ENCODE measurements at regions not wholly inside any gene's neighbourhood (a gene's known extent, or its start where the extent isn't known, plus 50 kb on each side); places are given as distances from the start of the nearest gene placed in this dataset.

- no peak for TF ChIP-seq POLR2A (IDR thresholded peaks at IDR 0.05; ENCODE audit: control extremely low read depth in 1 of 2, low read depth in 2 of 2, low read length in 2 of 2)
- no peak for TF ChIP-seq ATF2 (IDR thresholded peaks at IDR 0.05; ENCODE audit: low read length)
- no peak for TF ChIP-seq ASH2L (IDR thresholded peaks at IDR 0.05; ENCODE audit: low read length)
- no peak for TF ChIP-seq CTBP2 (IDR thresholded peaks at IDR 0.05; ENCODE audit: borderline replicate concordance, insufficient read depth, insufficient read length, low read length)
- TF ChIP-seq CTCF (IDR thresholded peaks at IDR 0.05; ENCODE audit: control extremely low read depth in 1 of 3, insufficient read depth in 1 of 3, low read depth in 1 of 3, low read length in 3 of 3): no peak
- no peak for TF ChIP-seq RXRA (IDR thresholded peaks at IDR 0.05; ENCODE audit: insufficient read depth, low read depth, low read length)
- no peak for TF ChIP-seq E2F6 (IDR thresholded peaks at IDR 0.05)
- TF ChIP-seq SP1 (IDR thresholded peaks at IDR 0.05; ENCODE audit: low read depth, low read length): no peak
- no peak for TF ChIP-seq MAFK (IDR thresholded peaks at IDR 0.05; ENCODE audit: low read depth, low read length)
- TF ChIP-seq RFX5 (IDR thresholded peaks at IDR 0.05; ENCODE audit: borderline replicate concordance, low read depth, low read length): no peak
- TF ChIP-seq EZH2 (IDR thresholded peaks at IDR 0.05; ENCODE audit: low read depth, low read length, severe bottlenecking): no peak
- no peak for TF ChIP-seq GABPA (IDR thresholded peaks at IDR 0.05; ENCODE audit: borderline replicate concordance, insufficient read depth, low read length)
- TF ChIP-seq EP300 (IDR thresholded peaks at IDR 0.05; ENCODE audit: borderline replicate concordance in 1 of 2, low read depth in 2 of 2, low read length in 2 of 2): no peak
- TF ChIP-seq BRCA1 (IDR thresholded peaks at IDR 0.05; ENCODE audit: low read depth, low read length): no peak
Measured at GRCh38 chr7:51970961-51971665, 654.5 kb upstream of the COBL start.

All from H1 (cell line).